A673 (cell line): ENCODE measurements at regions not wholly inside any gene's neighbourhood (a gene's known extent, or its start where the extent isn't known, plus 50 kb on each side); places are given as distances from the start of the nearest gene placed in this dataset.

ENCODE experiments used
- CTCF ChIP-seq: fragments of 300-800, 200-600 bp; sonication (generic); conservative IDR thresholded peaks from 2 replicates; pipeline ENCODE4 v1.5.1; 2017; ENCODE audit warnings: low read depth, mild to moderate bottlenecking, antibody characterized with exemption, low read length, moderate library complexity, mixed read lengths
- EZH2 ChIP-seq: fragments of 200-600 bp; sonication (generic); IDR thresholded peaks from 2 replicates; pipeline ENCODE4 v1.6.1; 2017; ENCODE audit warnings: borderline replicate concordance, low read depth, mild to moderate bottlenecking, mixed read lengths, antibody characterized with exemption, low read length; ENCODE audit not compliant: poor library complexity, severe bottlenecking

- TF ChIP-seq CTCF (no peak), EZH2 (no peak)
Observed at GRCh38 chr10:6729071-6729774, 149.1 kb upstream of the PRKCQ start.
